SHP77 (cell line): ENCODE measurements at regions not wholly inside any gene's neighbourhood (a gene's known extent, or its start where the extent isn't known, plus 50 kb on each side); places are given as distances from the start of the nearest gene placed in this dataset.
"Not testable (repeated sequence)": the region's sequence is repeated elsewhere in the genome, so short reads cannot be mapped to it uniquely, and the experiment has no call there.

Experiments
- DNase-seq, 2 experiments: peaks; one replicate each; lab custom pipeline; 2025; lab: John Stamatoyannopoulos, UW

DNA sequence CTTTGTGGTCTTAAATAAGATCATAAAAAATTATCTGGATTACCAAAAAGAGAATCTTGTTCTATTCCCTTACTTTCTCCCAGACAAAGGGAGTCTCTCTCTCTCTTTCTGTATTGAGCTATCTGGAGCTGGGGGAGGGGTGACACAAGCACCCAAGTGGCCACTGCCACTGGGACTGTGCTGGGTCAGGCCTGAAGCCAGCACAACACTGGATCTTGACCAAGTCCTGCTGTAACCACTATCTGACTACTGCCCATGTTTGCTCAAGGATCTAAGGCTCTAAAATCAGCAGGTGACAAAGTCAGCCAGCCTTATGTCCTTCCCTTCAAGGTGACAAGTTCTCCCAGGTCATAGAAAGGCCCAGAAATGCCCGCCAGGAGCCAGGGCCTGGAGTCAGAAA, 75.0 kb upstream of the SPATA16 start:
- no peak for DNase-seq

DNA sequence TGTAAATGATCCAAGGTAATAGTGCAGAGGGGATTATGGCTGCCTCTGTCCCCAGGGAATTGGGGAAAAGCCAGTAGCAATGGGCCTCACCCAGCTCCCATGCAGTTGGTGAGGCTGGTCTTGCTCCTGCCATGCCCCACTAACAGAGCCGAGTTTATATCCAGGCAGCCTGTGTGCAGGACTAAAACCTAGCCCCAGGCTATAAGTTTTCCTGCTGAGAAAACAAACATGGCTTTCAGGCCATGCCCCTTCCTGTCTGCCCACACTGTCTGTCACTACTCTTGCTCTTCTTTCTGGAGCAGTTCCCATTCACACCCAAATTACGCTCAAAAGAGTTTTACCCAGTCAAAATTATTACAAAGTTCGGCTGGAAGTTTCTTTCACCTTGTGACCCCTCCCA, 73.5 kb upstream of the SPATA16 start:
- no peak for DNase-seq

DNA sequence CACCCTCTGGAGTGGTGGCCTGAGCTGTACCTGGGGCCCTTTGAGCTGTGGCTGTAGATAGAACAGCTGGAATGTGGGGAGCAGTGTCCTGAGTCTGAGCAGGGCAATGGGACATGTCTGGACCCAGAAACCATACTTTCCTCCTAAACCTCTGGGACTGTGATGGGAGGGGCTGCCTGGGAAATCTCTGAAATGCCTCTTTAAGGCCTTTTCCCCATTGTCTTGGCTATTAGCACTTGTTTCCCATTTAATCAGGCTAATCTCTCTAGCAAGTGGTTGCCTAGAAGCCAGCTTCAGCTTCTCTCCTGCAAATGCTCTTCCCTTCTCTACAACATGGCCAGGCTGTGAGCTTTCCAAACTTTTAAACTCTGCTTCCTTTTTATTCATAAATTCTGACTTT, 58.5 kb upstream of the SPATA16 start:
- no peak for DNase-seq

DNA sequence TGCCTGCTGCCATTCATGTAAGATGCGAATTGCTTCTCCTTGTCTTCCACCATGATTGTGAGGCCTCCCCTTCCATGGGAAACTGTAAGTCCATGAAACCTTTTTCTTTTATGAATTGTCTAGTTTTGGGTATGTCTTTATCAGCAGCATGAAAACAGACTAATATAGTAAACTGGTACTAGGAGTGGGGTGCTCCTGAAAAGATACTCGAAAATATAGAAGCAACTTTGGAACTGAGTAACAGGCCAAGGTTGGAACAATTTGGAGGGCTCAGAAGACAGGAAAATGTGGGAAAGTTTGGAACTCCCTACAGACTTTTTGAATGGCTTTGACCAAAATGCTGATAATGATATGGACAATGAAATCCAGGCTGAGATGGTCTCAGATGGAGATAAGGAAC, 53.8 kb upstream of the SPATA16 start:
- not testable (repeated sequence) for DNase-seq

DNA sequence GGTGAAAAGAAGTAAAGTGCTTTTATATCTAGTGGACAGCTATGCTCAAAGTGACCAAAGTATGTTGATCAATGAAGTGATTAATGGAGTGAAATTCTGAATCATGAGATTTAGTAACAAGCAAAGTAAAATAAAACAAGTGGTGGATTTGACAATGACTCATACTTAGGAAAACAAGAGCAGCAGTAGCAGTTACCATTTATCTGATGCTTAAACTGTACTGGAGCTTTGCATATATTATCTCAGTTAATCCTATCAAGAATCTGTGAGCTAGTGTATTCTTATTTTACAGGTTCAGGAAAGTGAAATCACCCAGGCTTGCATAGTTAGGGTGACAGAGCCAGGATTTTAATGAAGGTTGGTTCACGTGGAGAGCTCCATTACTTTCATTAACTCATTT, 50.6 kb upstream of the SPATA16 start:
- DNase-seq = no peak
